Nucleus accumbens (tissue), 56 donors: ENCODE measurements at regions not wholly inside any gene's neighbourhood (a gene's known extent, or its start where the extent isn't known, plus 50 kb on each side); places are given as distances from the start of the nearest gene placed in this dataset.

Source experiments
- DNase-seq, 56 donors: peaks; one replicate each; lab custom pipeline; 2025; lab: John Stamatoyannopoulos, UW

GRCh38 chr2:78262713-78263375 is 740.7 kb upstream of the LRRTM4 start:
- no peak for DNase-seq

DNA sequence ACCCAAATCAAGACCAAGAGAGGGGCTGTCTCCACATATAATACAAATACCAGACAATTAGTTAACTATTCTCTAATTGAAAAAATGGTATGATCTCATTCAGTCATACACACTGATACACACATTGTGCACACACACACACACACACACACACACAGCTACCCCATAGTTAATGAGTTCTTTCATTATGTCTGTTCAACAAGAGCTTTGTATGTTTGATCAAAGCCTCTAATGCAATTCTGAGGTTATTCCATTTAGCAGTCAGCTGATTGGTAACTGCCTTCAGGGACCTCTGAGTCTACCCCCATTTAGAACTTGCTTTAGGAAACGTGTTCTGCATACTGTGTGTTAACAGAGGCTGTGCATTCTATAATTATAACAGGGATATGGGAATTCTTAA is 741.4 kb upstream of the LRRTM4 start:
- DNase-seq = peak in 40 of 56 donors; percentile 0 to 74 (median 30)

DNA sequence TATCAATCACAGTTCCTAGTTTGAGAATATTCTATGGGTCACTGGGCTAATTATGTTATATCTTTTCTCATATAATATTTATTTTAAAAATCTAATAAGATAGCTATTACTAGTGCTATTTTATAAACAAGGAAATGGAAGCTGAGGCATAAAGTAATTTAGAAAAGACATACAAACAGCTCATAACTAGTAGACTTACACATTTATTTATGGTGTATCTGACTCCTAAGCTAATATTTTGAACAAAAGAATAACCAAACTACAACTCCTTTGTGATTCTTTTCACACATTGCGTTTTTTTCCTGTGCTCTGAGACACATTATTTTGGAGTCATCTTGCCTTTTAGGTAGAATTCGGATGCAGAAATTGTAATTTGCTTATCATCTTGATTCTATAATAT is 742.0 kb upstream of the LRRTM4 start:
- DNase-seq = no peak

- DNase-seq = no peak
Measured at GRCh38 chr2:78281164-78281563, 744.3 kb upstream of the REG3G start.

- DNase-seq = no peak
Measured at GRCh38 chr2:78290581-78291214, 734.8 kb upstream of the REG3G start.

DNA sequence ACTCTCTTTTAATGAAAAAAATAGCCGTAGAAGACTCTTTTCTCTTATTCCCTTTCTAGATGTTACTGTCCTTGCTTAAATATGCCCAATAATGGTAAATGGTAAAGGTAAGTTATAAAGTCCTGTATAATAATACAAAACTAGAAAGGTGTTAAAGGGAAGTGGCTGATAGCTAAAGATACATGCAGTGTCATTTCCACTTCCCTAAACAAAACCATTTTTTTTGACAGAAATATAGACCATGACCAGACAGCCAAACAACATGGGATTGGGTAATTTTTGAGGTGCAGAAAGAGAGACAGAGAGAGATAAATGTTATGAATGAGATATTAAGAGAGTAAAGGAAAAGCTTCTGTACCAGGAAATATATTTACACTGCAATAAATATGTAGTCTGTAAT is 731.7 kb upstream of the REG3G start:
- no peak for DNase-seq

DNA sequence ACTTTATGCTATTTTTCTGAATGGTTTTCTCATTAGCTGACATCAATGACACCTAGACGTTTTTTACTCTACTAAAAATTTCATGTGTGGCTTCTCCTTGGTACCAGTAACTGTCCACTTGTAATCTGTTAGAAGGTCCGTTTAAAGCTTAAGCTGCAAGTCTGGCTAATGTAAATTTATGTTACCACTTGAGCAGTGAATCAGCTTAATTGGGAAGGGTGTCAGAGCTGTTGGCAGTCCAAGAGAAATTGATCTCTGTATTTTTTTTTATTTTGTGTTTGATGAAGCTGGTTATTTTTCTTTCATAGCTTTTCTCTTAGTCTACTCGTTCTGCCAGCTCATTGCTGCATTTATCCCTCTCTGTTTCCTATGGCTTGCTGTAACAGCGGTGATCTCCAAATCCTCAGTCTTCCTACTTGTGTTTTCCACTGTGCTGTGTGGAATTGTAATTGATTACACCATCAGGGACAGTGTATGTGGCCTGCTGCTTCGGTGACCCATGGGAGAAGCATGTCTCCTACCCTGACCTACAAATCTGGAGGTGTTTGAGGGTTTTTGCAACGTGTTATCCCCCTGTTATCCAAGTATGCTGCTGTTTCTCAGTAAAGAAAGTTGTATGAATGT is 724.2 kb upstream of the REG3G start:
- DNase-seq = no peak

DNA sequence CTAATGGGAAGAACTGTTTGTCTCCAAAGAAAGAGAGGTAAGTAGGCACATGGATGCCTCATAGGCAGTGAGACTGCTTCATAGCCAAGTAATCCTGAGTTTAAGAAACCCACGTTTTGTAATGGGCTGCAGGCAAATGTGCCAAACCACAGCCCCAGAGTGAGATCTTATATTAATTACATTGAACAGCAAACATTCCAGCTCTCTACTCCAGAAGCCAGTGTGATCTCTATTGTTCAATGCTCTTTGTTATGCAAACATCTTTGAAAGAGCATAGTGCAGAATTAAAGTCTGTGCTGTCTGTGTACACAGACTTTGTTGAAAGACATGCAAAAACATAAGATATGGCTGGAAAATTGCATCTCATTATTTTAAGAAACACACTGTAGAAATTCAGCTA is 720.8 kb upstream of the REG3G start:
- no peak for DNase-seq

DNA sequence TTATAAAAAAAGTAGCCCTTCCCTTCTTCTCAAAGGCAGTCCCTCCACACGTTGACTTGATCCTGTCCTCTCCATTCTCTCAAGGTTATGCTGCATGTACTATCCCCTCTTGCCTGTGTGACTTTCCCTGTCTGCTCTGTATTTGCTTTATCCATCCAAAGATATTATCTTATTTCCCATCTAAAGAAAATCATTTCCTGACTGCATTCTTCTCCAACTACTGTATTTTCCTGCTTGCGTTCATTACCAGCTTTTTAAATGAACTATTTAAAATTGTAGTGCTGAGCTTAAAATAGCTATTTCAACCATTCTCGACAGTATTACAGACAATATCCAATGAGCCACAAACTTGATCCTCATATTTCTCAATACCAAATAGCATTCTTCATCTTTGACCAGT is 716.0 kb upstream of the REG3G start:
- no peak for DNase-seq

DNA sequence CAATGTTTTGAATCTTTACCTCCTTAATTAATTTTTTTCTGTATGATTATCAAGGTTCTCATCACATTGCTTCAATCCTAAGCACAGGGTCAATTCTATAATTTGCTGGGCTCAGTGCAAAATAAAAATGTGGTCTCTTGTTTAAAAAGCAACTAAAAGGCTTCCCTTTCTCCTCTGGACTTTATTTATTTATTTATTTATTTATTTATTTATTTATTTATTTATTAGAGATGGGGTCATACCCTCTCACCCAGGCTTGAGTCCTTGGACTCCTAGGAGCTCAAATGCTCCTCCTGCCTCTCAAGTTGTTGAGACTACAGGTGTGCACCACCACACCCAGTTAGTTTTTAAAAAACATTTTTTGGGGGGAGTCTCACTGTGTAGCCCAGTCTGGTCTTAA is 710.1 kb upstream of the REG3G start:
- no peak for DNase-seq

GRCh38 chr2:78318275-78318674 is 707.2 kb upstream of the REG3G start:
- no peak for DNase-seq

- DNase-seq = no peak
Measured at GRCh38 chr2:78330193-78330592, 695.3 kb upstream of the REG3G start.

- DNase-seq = no peak
Measured at GRCh38 chr2:78351208-78351607, 674.3 kb upstream of the REG3G start.

GRCh38 chr2:78353168-78353567 is 672.3 kb upstream of the REG3G start:
- no peak for DNase-seq

- no peak for DNase-seq
Measured at GRCh38 chr2:78355967-78356366, 669.5 kb upstream of the REG3G start.

GRCh38 chr2:78383576-78383975 is 641.9 kb upstream of the REG3G start:
- DNase-seq = no peak

DNA sequence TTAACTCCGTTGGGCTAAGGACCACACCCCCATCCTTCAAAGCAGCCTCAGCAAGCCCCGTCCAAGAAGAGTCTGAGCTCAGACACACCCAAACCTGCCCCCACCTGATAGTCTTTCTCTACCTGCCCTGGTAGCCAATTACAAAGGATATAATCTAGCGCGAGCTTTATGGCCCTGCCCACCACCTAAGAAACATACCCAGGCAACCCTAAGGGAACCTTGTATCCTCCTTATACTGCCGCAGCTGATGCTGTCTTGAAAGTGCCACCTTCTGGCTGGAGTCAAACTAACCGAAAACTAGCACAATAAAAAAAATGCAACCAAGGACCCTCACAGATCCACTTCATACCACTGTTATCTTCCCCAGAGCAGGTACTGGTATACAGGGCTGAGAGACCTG is 628.3 kb upstream of the REG3G start:
- no peak for DNase-seq

DNA sequence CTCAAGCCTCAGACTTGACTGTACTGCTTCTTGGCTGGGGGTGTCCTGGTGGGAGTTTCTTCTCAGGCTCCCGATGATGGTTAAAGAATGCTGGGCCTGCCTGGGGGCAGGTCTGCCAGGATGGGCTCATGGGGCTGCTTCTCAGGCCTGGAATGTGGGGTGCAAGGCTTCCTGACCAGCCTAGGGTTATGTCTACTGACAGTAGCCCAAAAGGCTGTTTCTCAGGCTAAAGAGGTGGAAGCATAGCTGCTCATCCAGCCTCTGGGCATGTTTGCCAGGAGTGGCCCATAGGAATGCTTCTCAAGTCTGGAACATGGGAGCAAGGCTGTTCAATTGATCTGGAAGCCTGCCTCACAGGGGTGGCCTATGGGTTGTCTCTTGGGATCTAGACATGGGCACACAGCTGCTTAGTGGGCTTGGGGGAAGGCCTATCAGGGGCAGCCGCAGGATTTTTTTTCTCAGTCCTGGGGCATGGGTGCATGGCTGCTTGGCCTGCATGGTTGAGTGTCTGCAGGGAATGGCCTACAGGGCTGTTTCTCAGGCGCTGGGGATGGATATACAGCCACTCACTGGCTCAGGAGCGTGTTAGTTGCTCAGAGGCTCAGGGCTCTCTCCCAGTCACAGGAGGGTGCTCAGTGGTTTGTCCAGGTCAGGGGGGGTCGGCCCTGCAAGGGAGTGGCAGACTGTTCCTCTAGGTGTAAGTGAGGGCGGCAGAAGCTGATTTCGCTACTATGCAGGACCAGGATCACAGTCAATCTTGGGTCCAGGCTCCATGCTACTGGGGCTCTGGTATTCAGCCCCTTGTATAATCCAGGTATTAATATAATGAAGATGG is 617.3 kb upstream of the REG3G start:
- DNase-seq = no peak

DNA sequence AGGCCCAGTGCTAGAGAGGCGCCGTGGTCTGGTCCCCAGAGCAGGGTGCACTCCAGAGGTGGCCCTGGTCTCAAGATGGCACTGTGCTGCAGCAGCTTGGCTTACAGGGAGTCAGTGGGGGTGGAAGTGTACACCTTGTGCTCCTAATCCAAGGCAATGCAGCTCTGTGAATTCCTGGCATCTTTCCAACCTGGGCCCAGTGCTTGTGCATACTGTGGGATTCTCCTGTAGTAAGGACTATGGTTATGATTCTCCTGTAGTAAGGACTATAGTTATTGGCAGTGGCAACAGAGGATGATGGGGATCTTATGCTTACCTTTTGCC is 616.7 kb upstream of the REG3G start:
- no peak for DNase-seq

DNA sequence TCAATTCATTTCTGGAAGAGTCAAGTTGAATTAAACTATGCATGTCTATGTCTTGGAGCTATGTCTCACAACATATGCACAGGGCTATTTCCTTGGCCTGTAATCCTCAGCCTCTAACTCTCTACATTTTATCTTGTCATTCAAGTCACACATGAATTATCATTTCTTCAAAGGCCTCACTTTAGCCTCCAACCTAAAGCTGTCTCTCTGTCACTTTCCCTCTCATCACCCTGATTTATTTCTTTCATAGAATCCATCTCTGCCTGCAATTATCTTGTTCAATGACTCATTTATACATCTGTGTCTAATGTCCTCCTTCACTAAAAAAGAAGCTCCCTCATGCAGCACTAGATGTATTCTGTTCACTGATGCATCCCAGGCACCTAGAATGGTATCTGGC is 614.2 kb upstream of the REG3G start:
- no peak for DNase-seq

- no peak for DNase-seq
Measured at GRCh38 chr2:78416625-78417300, 608.7 kb upstream of the REG3G start.
